T-helper 22 cell (primary cell): ENCODE measurements at regions not wholly inside any gene's neighbourhood (a gene's known extent, or its start where the extent isn't known, plus 50 kb on each side); places are given as distances from the start of the nearest gene placed in this dataset.
"Not testable (repeated sequence)": the region's sequence is repeated elsewhere in the genome, so short reads cannot be mapped to it uniquely, and the experiment has no call there.

Experiments used
- DNase-seq: peaks from one replicate; pipeline ENCODE4 v3.0.0-alpha.2; 2020; ENCODE audit warnings: low read depth

GRCh38 chr1:195200772-195201171 is 1407.5 kb downstream of the KCNT2 start:
- DNase-seq = no peak

GRCh38 chr1:195197116-195197515 is 1411.1 kb downstream of the KCNT2 start:
- DNase-seq = no peak

DNA sequence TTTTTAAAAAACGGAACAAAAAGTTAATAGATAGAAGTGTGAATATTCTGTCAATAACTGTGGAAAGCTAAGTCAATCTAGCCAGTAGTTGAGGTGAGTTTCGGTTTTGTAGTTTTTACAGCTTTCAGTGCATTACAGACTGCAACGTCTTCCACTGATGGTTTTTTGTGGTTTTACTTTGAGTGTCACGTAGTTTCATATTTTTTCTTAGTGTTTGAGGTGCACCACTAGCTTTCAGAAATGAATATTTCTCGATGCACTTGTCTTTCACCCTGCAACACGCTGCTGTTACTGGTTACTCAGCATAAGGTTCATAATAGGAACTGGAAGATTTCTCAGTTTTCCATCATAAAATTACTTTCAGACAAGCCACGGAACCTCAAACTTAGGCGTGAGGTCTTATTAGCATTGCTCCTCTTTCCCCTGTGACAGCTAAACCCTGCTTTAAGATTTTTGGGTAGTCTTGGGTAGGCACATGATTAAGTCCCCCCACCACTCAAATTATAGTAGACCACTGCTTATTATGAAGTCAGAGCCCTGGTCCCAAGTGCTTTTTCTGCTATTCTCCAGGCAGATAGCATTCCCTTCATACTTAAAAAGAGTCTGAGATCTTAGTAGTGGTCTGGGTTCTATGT is 1412.7 kb downstream of the KCNT2 start:
- DNase-seq = no peak

DNA sequence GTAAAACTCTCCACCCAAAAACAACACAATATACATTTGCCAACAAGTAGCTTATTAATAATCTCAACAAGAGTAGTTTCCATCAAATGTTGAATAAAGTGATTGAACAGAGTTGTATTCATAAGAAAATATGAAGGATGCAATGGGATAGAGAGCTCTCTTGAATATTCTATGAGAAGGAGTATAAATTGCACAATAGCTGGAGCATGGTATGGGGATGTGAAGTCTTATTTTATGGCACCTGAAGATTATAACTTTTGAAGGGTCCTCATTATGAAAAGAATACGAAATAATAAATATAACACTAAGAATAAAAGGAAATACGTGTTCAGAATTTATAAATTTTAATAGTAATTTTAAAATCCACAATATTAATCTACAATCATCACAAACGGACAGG is 1415.1 kb downstream of the KCNT2 start:
- no peak for DNase-seq

DNA sequence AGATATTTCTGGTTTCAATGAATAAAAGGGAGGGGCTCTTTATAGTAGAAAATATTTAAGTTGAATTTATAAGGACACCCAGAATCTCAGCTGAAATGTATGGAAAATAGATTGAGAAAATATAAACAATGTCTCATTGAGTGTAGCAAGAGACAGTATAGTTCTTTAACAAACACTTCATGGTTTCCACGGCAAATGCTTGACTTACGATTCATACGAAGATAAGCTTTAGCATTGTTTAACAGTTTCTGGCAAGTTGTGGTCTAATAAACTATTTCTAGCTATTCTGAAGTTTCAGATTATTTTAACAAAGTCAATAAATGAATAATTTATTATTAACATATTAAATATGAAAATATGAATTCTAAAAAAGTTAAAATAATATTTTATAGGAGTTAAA is 1419.4 kb downstream of the KCNT2 start:
- DNase-seq = no peak

GRCh38 chr1:195186544-195186943 is 1421.7 kb downstream of the KCNT2 start:
- no peak for DNase-seq

DNA sequence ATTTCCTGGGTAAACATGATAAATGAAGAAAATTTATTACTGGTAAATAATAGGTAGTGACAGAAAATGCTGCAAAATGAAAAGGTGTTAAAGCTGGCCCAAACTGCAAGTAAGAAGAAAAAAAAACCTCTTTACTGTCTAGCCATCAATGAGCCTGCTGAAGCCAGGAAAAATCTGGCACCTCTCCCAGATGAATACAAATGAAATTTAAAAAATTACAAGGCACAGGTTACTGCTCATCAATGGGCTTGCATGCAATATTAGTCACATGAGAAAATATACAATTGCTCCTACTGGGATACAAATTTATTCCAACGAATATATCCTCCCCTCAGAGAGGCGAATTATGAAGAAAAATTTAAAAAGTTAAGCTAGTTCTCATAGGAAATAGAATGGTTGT is 1422.5 kb downstream of the KCNT2 start:
- no peak for DNase-seq

DNA sequence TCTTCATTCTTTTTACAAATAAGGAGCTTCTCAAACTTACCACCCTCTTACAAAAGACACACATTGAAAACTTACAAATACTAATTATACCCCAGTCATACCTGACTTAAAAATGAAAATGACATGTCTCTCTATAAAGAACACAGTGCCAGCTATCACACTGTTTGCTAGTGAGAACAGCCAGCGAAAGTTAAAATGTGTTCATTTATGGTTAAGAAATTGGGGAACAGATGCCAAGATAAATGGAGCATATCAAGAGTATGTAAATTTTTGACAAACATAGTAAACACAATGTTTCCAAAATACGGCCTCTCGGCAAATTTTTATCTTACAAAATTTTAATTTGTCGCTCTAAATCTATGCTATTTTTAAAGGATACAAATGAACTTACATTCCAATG is 1422.9 kb downstream of the KCNT2 start:
- DNase-seq = no peak

GRCh38 chr1:195173753-195174152 is 1434.5 kb downstream of the KCNT2 start:
- DNase-seq = no peak

- not testable (repeated sequence) for DNase-seq
Observed at GRCh38 chr1:195159795-195160194, 1448.4 kb downstream of the KCNT2 start.

DNA sequence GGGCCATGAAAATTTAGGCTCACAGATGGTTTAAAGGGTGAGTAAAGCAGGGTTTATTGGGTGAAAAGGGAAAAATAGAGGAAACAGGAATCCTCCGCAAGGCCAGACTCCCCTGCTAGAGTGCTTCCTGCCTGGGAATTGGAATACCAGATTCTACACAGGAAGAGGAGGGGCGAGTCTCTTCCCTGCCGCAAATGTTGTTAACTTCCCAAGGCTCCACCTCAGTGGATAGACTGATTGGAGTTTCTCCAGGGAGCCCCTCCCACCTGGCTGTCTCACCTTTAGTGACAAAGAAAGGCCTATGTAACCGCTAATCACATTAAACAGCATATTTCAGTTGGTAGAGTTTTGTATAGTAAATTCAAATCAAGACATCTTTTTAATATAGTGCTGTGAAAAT is 1450.1 kb downstream of the KCNT2 start:
- no peak for DNase-seq

DNA sequence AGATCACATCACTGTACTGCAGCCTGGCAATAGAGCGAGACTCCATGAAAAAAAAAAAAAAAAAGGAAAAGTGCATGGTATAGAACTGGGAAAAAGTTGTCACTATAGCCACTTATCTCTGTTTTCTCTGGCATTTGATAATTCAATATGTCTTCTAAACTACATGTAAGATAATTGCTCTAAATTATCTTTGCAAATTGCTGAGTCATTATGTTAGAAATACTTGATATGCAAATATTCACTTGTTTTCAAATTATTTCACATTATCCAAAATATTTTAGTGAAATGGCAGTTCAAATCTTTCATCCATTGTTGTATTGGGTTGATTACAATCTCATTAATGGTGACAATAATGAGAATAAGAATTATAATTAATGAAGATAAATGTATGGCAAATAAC is 1455.1 kb downstream of the KCNT2 start:
- DNase-seq = no peak

GRCh38 chr1:195150768-195151167 is 1457.5 kb downstream of the KCNT2 start:
- no peak for DNase-seq

DNA sequence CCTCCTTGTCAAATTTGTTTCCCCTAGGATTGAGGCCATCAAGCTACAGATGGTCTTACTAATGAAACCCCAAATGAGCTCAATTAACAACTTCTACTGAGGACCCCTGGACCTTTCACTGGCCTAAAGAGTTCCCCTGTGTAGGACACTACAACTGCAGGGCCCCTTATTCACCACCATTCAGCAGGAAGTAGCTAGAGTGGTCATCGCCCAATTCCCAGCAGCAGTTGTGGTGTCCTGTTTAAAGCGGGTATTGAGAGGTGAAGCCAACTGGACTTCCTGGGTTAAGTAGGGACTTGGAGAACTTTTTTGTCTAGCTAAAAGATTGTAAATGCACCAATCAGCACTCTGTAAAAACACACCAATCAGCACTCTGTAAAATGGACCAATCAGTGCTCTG is 1466.9 kb downstream of the KCNT2 start:
- DNase-seq = no peak

- DNase-seq = no peak
Observed at GRCh38 chr1:195130598-195130997, 1477.6 kb downstream of the KCNT2 start.

- no peak for DNase-seq
Observed at GRCh38 chr1:195122497-195122896, 1485.7 kb downstream of the KCNT2 start.

DNA sequence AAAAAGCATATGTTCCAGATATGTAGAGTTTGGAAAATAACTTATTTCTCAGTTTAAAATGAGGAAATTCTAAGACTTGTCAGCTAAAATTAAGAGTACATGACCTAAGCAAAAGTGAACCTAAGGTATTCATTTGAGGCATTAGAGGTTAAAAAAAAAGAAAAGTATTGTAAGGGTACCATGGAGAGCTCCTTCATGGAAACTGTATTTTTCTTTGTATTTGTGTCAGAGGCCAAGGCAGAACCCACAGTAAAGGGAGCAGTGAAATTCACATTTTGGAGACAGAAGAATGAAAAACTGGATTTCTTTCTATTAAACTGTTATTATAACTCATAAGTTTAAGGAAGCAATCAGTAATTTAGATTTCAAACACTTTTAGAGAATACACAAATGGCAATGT is 1494.8 kb downstream of the KCNT2 start:
- no peak for DNase-seq

- no peak for DNase-seq
Observed at GRCh38 chr1:195105773-195106172, 1502.5 kb downstream of the KCNT2 start.

GRCh38 chr1:195105281-195105680 is 1503.0 kb downstream of the KCNT2 start:
- no peak for DNase-seq

GRCh38 chr1:195097316-195097715 is 1510.9 kb downstream of the KCNT2 start:
- DNase-seq = no peak

GRCh38 chr1:195096051-195096521 is 1512.2 kb downstream of the KCNT2 start:
- no peak for DNase-seq

DNA sequence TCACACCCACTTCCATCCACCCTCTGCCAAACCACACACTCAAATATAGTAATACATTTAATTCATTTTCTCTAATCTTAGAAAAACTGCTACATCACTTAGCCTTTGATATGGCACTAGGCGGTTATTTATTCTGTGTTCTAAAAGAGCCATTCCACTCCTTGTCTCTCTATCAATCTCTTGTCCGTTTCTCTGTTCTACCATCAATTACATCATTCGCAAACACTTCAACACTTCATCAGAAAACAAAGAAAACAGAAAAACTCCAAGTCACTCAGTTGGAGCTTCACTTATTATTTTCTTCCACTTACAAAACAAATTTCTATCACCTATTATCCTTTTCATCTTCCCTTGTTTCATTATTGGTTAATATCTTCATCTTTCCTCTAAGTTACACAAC is 1523.0 kb downstream of the KCNT2 start:
- no peak for DNase-seq

DNA sequence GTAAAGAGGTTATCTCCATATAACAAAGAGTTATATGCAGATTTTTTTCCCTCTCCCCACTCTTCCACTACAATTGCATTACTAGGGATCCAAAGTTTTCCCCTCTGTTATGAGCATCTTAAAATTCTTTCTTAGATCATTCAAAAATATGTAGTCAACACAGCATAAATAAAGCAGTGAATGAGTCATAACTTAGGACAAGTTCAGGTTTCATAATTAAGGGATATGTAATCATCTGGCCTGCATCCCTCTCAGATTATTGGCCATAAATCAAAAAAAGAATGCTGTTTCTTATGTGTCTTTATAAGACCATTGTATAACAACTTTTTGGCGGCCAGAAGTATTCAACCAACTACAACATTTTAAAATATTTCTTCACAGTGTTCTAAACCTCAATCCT is 1526.1 kb downstream of the KCNT2 start:
- no peak for DNase-seq

DNA sequence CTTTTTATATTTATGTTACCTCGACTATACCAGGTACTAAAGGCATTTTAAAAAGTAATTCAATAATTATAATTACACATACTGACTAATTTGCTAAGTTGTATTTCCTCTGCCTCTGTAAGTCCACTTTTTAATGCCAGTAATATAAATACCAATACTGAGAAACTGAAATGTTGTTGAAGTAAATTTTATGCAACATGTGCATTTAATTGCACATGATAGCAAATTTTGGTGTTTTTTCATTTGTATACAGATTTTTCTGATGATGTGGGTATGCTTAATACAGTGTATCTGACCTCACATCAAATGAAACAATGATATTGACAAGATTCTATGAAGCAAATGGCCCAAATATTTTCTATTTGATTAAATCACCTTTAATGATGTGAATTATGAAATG is 1531.6 kb downstream of the KCNT2 start:
- no peak for DNase-seq

DNA sequence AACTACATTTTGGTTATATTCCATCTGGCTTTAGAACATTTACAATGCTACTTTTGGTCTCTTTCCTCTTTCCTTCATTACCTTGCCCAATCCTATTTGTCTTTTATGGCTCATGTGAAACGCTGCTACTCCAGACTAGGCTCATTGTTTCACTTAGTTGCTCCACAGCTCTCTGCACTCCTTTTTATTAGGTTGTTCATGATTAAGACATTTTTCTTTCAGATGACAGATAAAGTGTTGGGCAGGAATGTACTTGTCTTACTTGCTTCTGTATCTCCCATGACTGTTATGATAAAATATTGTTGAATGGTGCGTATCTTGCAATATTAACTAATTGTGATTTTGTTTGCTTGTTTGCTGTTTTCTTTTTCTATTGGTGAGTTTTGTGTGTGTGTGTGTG is 1532.3 kb downstream of the KCNT2 start:
- no peak for DNase-seq
